GM12878 (cell line): ENCODE measurements at regions not wholly inside any gene's neighbourhood (a gene's known extent, or its start where the extent isn't known, plus 50 kb on each side); places are given as distances from the start of the nearest gene placed in this dataset.

ENCODE experiments used
- ATAC-seq: fragments of 200-7000 bp; cut with Tn5 transposase; 3 replicates; pipeline ENCODE4 v1.9.1; 2020; ENCODE audit warnings: mild to moderate bottlenecking, moderate library complexity
- BruUV-seq: library from RNA; stranded (reverse); fragments of 400-500 nt; replicated peaks from 2 replicates; lab custom pipeline; 2021; lab: Mats Ljungman, UMichigan
- CTCF ChIA-PET: fragments of 300-600 bp; sonication (Branson Sonifier 250); formaldehyde crosslinking; extraction: SDS; loops from one replicate; lab custom pipeline; 2021; ENCODE audit warnings: inconsistent platforms; lab: Yijun Ruan, JAX
- POLR2A ChIA-PET: fragments of 350-600 bp; formaldehyde crosslinking; extraction: SDS; loops from one replicate; lab custom pipeline; 2021; ENCODE audit warnings: inconsistent platforms; lab: Charles Lee
- RAD21 ChIA-PET: fragments of 300-600 bp; sonication (Branson Sonifier 250); formaldehyde crosslinking; loops from one replicate; lab custom pipeline; 2023; ENCODE audit warnings: antibody characterized with exemption; ENCODE audit not compliant: unreplicated experiment; lab: Charles Lee
- SMC1A ChIA-PET: fragments of 300-600 bp; sonication (Branson Sonifier 250); formaldehyde crosslinking; loops from one replicate; lab custom pipeline; 2023; ENCODE audit not compliant: unreplicated experiment, uncharacterized antibody; lab: Charles Lee
- DNase-seq: peaks from one replicate; pipeline ENCODE4 v3.0.0-alpha.2; 2011; ENCODE audit warnings: low read depth, low spot score
- FAIRE-seq: peaks from 3 replicates; lab custom pipeline; 2011; peaks lifted over from hg19 to GRCh38; lab: Jason Lieb, UNC
- H2AFZ ChIP-seq: 2 replicates; pipeline ENCODE4 v1.6.0; 2011; ENCODE audit warnings: low read depth, low read length, control low read depth; ENCODE audit not compliant: control insufficient read depth
- H3K27ac ChIP-seq: 2 replicates; pipeline ENCODE4 v1.5.1; 2011; ENCODE audit warnings: control low read depth; ENCODE audit not compliant: control insufficient read depth, insufficient read depth
- H3K27me3 ChIP-seq, 2 experiments: replicated peaks in 1 of 2; 2 replicates each; pipeline versions ENCODE4 v1.6.0 to v1.6.1; 2011; ENCODE audit warnings: low read length in 1 of 2; ENCODE audit not compliant: control insufficient read depth in 2 of 2, insufficient read depth in 2 of 2
- H3K36me3 ChIP-seq, 2 experiments: 2 replicates each; pipeline ENCODE4 v1.5.1; 2011; ENCODE audit warnings: low read length in 1 of 2; ENCODE audit not compliant: control insufficient read depth in 2 of 2, insufficient read depth in 2 of 2
- H3K4me1 ChIP-seq: 2 replicates; pipeline ENCODE4 v1.6.1; 2011; ENCODE audit warnings: mild to moderate bottlenecking, low read length, moderate library complexity, mixed read lengths; ENCODE audit not compliant: control insufficient read depth, insufficient read depth
- H3K4me2 ChIP-seq: 2 replicates; pipeline ENCODE4 v1.6.0; 2011; ENCODE audit warnings: control low read depth; ENCODE audit not compliant: control insufficient read depth, insufficient read depth
- H3K4me3 ChIP-seq: fragments of 200-600 bp; sonication (generic); 2 replicates; pipeline ENCODE4 v1.5.1; 2016
- H3K79me2 ChIP-seq: 2 replicates; pipeline ENCODE4 v1.6.0; 2011; ENCODE audit warnings: low read length; ENCODE audit not compliant: control insufficient read depth, insufficient read depth
- H3K9ac ChIP-seq: 2 replicates; pipeline ENCODE4 v1.8.0; 2011; ENCODE audit warnings: low read length, control low read depth, mixed read lengths; ENCODE audit not compliant: control insufficient read depth, insufficient read depth
- H3K9me3 ChIP-seq: replicated peaks from 3 replicates; pipeline ENCODE4 v1.5.1; 2011; ENCODE audit warnings: mild to moderate bottlenecking, low read length; ENCODE audit not compliant: control insufficient read depth, insufficient read depth
- H4K20me1 ChIP-seq: 2 replicates; pipeline ENCODE4 v1.6.0; 2011; ENCODE audit not compliant: control insufficient read depth, insufficient read depth
- LARP7 ChIP-seq: fragments of 450-650 bp; IDR thresholded peaks from 2 replicates; pipeline ENCODE4 v1.6.1; 2017; ENCODE audit warnings: mild to moderate bottlenecking
- TARDBP ChIP-seq: IDR thresholded peaks from 2 replicates; pipeline ENCODE4 v1.6.1; 2016; ENCODE audit warnings: borderline replicate concordance
- ZNF274 ChIP-seq: IDR thresholded peaks from one replicate; pipeline ENCODE4 v1.8.0; 2011; ENCODE audit not compliant: insufficient read length, insufficient read depth
- WGBS: methylation state at CpG from one replicate; pipeline ENCODE4 v1.1.6; 2016; ENCODE audit warnings: low lambda C conversion rate; ENCODE audit not compliant: insufficient replicate concordance, insufficient coverage; ENCODE audit errors: missing lambda C conversion rate; 5-methylcytosine and 5-hydroxymethylcytosine counted together
- in situ Hi-C: fragments of 300-500 bp; cut with MboI; formaldehyde crosslinking; loops from 9 replicates; pipeline ENCODE4 v1.14.3; 2018; ENCODE audit warnings: mixed read lengths
- intact Hi-C: fragments of 100-400 bp; cut with micrococcal nuclease; formaldehyde crosslinking; loops from one replicate; pipeline ENCODE4 v1.14.2; 2022; ENCODE audit not compliant: unreplicated experiment
- TF ChIP-seq, protein P1 (sequence below): fragments of 450-650 bp; formaldehyde crosslinking; IDR thresholded peaks from 2 replicates; pipeline ENCODE4 v1.4.0; 2022; ENCODE audit warnings: mild to moderate bottlenecking, moderate library complexity

DNA sequence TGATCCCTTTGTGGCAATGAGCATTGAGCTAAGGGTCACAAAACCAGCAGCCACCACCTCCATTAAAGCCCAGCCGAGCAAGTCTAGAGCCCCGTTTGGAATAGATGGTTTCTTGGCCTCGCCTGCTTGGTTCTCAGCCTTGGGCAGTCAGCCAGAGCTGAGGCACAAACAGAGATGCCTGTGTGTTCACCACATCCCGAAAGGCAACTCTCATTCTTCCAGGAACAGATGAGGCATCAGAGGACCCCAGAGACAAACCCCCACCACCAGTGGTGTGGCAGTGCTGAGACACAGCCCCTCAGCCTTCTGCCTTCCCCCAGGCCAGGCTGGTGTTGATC, 203.3 kb upstream of the ZMIZ1 start:
- WGBS = 4% methylated on average over 4 of the region's 4 CpGs
- Histone ChIP-seq H3K79me2 (no peaks in the 10 kb centered on the region), H3K27me3 (peaks cover 0 to 2% of the 10 kb centered on the region in 2 experiments; a peak in 3 of 4 replicates), H3K9me3 (no peaks in the 10 kb centered on the region), H3K36me3 (no peaks in the 10 kb centered on the region), H3K9ac (no peak overlapping the region), H3K4me1 (no peaks in the 10 kb centered on the region), H3K4me2 (no peak overlapping the region), H3K27ac (no peak overlapping the region), H3K4me3 (no peak overlapping the region), H2AFZ (no peak overlapping the region), H4K20me1 (no peaks in the 10 kb centered on the region)
- ChIA-PET SMC1A (no interaction called here), CTCF (interaction anchor here (0.7 kb wide), 1 partner anchor 269 kb away, joined by 4 read pairs; no protein-coding TSS in a partner anchor), POLR2A (no interaction called here), RAD21 (no interaction called here)
- no peak for TF ChIP-seq TARDBP
- no peak for TF ChIP-seq LARP7
- TF ChIP-seq ZNF274 = no peak
- TF ChIP-seq, protein P1, sequence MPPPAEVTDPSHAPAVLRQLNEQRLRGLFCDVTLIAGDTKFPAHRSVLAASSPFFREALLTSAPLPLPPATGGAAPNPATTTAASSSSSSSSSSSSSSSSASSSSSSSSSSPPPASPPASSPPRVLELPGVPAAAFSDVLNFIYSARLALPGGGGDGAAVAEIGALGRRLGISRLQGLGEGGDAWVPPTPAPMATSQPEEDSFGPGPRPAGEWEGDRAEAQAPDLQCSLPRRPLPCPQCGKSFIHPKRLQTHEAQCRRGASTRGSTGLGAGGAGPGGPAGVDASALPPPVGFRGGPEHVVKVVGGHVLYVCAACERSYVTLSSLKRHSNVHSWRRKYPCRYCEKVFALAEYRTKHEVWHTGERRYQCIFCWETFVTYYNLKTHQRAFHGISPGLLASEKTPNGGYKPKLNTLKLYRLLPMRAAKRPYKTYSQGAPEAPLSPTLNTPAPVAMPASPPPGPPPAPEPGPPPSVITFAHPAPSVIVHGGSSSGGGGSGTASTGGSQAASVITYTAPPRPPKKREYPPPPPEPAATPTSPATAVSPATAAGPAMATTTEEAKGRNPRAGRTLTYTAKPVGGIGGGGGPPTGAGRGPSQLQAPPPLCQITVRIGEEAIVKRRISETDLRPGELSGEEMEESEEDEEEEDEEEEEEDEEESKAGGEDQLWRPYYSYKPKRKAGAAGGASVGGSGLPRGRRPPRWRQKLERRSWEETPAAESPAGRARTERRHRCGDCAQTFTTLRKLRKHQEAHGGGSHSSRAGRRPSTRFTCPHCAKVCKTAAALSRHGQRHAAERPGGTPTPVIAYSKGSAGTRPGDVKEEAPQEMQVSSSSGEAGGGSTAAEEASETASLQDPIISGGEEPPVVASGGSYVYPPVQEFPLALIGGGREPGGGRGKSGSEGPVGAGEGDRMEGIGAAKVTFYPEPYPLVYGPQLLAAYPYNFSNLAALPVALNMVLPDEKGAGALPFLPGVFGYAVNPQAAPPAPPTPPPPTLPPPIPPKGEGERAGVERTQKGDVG (CRISPR knock-in tag) = no peak
- no TSS peak for BruUV-seq
- FAIRE-seq (no peak), ATAC-seq (no peak), DNase-seq (no peak)
- in situ Hi-C loops (no loop called here), intact Hi-C loops (no loop called here)
